ENCODE measurements at regions not wholly inside any gene's neighbourhood (a gene's known extent, or its start where the extent isn't known, plus 50 kb on each side); places are given as distances from the start of the nearest gene placed in this dataset.
"Not testable (repeated sequence)": the region's sequence is repeated elsewhere in the genome, so short reads cannot be mapped to it uniquely, and the experiment has no call there.

GRCh38 chr14:39615352-39615751 is 183.1 kb upstream of the FBXO33 start:
- no peak for DNase-seq

DNA sequence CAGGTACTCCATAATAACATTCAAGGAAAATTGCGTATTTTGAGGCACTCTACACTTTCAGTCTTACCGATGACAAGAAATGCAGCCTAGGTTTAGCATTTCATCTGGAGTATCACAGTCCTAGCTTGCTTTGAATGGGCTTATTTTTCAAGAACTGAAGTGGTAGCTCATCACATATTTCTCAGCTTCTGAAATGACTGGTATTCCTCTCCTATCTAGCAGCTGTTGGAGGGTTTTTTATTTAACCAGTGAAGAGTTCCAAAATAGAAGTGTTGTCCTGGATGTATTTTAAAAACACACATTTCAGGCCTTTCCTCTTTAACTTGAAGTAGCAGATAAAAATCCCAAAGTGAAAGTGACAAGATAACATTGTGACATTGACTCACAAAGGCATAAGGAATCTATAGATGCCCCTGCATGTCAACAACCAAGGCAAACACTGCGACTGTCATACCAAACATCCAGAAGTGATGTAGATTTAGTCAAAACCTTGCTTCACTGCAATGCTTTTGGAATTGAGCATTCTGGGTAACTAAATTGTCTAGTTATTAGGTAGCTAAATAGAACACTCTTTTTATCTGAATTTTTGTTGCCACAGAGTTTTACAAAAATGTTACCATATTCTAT is 182.2 kb upstream of the FBXO33 start:
- no peak for DNase-seq

- DNase-seq = no peak
These were observed 176.9 kb upstream of the FBXO33 start for GRCh38 chr14:39609119-39609518.

DNA sequence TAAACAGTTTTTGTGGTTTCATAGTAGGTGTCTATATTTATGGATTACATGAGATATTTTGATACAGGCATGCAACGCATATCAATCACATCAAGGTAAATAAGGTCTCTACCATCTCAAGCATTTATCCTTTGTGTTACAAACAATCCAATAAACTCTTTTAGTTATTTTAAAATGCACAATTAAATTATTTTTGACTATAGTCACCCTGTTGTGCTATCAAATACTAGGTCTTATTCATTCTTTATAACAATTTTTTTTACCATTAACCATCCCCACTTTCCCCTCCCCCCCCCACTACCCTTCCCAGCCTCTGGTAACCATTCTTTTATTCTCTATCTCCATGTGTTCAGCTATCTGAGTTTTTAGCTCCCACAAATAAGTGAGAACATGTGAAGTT is 175.7 kb upstream of the FBXO33 start:
- no peak for DNase-seq

DNA sequence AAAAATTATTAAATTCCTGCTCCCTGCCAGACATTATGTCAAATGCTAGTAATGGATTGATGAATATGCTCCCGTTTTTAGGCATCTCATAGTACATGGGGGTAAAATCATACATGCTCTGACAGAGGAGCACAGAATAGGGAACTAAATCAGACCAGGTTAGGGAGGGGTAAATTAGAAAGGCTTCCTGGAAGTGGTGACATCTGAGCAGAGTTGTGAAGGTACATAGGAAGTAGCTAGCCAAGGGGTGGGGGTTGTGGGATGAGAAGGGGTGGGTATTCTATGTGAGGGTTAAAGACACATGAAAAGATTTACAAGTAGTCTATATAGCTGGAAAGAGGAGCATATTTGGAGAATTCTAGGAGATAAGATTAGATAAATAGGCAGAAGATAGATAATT is 171.7 kb upstream of the FBXO33 start:
- DNase-seq = no peak

DNA sequence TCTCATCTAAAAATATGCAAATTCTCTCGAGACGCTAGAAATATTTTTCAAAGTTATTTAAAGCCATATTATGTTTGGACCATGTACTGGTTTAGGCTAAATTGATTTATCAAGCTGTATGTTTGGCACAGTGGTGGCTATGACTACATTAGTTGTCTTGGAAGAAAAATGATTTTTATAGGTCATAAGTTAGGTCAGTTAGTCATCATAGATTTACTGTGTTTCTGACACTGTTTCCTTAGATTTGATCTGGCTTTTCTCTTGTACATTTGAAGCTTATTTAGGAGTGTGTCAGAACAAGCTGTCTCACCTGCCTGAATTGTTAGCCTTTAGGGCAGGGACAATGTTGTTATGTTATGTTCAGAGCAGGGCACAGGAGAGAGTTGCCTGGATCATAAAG is 161.1 kb upstream of the FBXO33 start:
- no peak for DNase-seq

- no peak for DNase-seq
These were observed 160.0 kb upstream of the FBXO33 start for GRCh38 chr14:39592116-39592789.

DNA sequence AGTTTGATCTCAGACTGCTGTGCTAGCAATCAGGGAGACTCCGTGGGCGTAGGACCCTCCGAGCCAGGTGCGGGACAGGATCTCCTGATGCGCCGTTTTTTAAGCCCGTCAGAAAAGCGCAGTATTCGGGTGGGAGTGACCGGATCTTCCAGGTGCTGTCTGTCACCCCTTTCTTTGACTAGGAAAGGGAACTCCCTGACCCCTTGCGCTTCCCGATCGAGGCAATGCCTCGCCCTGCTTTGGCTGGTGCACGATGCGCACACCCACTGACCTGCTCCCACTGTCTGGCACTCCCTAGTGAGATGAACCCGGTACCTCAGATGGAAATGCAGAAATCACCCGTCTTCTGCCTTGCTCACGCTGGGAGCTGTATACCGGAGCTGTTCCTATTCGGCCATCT is 157.6 kb upstream of the FBXO33 start:
- DNase-seq = not testable (repeated sequence)

DNA sequence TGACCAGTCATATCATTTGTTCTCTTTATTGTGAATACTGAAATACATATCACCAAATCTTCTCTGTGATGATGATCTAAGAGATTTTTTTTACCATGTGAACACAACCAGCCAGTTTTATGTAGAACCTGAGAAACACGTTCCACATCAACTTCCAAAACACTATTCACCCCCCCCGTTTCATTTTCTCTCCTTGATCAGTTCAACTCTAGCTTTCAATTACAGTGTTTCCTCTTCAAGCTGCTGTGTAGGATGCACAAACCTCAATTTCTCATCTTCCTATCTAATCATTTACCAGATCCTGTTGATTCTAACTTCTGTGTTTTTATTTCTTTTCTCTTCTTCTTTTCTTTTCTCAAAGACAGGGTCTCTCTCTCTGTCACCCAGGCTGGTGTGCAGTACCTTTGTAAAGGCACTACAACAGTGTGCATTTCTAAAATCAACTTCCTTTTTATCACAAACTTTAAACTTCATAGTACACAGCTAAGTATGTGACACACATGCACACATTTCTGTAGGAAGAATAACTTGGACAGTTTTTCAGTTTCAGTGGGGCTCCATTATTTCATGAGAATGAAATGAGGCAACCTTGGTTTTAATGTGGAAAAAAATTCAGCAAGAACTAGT is 149.9 kb upstream of the FBXO33 start:
- DNase-seq = no peak

DNA sequence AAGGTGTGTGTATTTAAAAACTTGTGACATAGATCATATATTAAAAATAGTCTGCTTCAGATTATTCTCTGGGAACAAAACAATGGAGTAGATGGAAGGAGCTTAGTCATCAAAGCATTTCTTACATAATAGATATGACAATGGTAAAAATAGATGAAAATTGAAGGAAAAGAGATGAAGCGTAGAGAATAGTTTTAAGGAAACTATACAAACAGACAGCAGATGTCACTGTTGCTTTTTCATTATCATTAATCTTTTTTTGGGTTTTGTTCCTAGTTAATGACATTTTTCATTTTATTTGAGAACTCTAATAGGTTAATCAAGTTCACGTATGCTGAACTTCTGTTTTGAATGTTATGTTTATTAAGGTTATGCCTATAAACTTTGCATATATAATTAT is 149.2 kb upstream of the FBXO33 start:
- no peak for DNase-seq

- no peak for DNase-seq
These were observed 148.5 kb upstream of the FBXO33 start for GRCh38 chr14:39580696-39581095.

- no peak for DNase-seq
These were observed 144.5 kb upstream of the FBXO33 start for GRCh38 chr14:39576736-39577135.

GRCh38 chr14:39576258-39576657 is 144.0 kb upstream of the FBXO33 start:
- no peak for DNase-seq

GRCh38 chr14:39568809-39569538 is 136.7 kb upstream of the FBXO33 start:
- DNase-seq = no peak

DNA sequence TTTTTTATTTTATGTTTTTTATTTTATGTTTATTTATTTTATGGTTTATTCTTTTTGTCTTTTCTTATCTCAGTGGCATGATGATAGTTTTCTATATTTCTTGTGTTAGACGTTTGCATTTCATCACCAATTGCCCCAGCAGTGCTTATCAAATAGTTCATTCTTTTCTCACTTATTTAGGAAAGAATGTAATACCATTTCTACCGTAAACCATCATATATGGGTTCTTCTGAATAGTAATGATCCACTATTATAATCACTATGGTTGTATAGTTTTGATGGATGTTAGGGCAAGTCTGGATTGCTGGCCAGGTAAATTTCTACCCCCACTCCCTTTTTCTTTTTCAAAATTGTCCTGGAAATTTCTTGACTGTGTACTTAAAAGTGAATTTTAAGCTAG is 134.6 kb upstream of the FBXO33 start:
- no peak for DNase-seq

- DNase-seq = no peak
These were observed 131.1 kb upstream of the FBXO33 start for GRCh38 chr14:39563361-39563760.

GRCh38 chr14:39562175-39562574 is 129.9 kb upstream of the FBXO33 start:
- DNase-seq = no peak

- no peak for DNase-seq
These were observed 126.3 kb upstream of the FBXO33 start for GRCh38 chr14:39558525-39558924.

GRCh38 chr14:39555749-39556148 is 123.5 kb upstream of the FBXO33 start:
- no peak for DNase-seq

GRCh38 chr14:39554576-39554975 is 122.3 kb upstream of the FBXO33 start:
- DNase-seq = no peak

GRCh38 chr14:39548358-39548757 is 116.1 kb upstream of the FBXO33 start:
- DNase-seq = no peak

- no peak for DNase-seq
These were observed 115.6 kb upstream of the FBXO33 start for GRCh38 chr14:39547845-39548244.

DNA sequence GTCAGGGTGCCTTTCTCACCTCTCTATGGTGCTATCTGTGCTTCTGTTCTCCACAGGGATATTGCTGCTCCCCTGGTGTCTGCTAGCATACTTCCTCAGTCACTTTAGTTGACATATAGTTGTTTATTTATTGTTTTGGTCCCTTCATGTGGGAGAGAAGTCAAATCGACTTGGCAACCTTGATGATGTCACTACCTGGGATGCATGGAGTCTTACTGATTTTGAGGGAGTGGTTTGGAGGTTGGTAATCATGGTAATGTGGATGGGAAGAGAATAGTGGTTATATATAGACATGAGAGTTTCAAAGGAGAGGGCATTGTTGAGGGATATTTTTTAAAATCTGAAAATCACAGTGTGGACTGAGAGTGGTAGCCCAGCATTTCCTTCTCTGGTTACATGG is 73.6 kb upstream of the FBXO33 start:
- DNase-seq = no peak

DNA sequence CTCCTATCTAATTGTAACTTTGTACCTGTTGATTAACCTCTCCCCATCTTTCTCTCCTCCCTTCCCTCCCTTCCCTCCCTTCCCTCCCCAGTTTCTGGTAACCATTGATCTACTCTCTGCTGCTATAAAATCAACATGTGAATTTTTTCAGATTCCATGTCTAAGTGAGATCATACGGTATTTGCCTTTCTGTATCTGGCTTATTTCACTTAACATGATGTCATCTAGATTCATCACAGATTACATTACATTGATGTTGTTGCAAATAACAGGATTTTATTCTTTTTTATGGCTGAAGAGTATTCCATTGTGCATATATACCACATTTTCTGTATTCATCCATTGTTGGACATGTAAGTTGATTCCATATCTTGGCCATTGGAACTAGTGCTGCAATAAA is 68.0 kb upstream of the FBXO33 start:
- no peak for DNase-seq
